ENCODE measurements at regions not wholly inside any gene's neighbourhood (a gene's known extent, or its start where the extent isn't known, plus 50 kb on each side); places are given as distances from the start of the nearest gene placed in this dataset.

- no peaks in the 10 kb centered on the region for H4K20me1 ChIP-seq (ENCODE audit: insufficient read depth)
- H3K36me3 ChIP-seq (ENCODE audit: low read depth) = no peaks in the 10 kb centered on the region
- peaks cover 9% of the 10 kb centered on the region for H3F3A ChIP-seq (ENCODE audit: insufficient read depth, low read depth)
- peaks cover 5% of the 10 kb centered on the region for H3K9me3 ChIP-seq (ENCODE audit: insufficient read depth, low read depth)
- DNase-seq = no peak
- ChIA-PET CTCF (no interaction called here), POLR2A (ENCODE audit: unreplicated experiment) (no interaction called here)
- no TSS peak for BruUV-seq (replicated peaks)
- H3K79me2 ChIP-seq (ENCODE audit: low read depth) = no peaks in the 10 kb centered on the region
- TF ChIP-seq EZH2 (IDR thresholded peaks at IDR 0.05; ENCODE audit: low read depth) = no peak
- TF ChIP-seq CTCF (conservative IDR thresholded peaks at IDR 0.05) = no peak
- no peak overlapping the region for H3K4me3 ChIP-seq
- H3K4me1 ChIP-seq (replicated peaks; ENCODE audit: insufficient read depth) = peaks cover 13% of the 10 kb centered on the region
- no peak overlapping the region for H2AFZ ChIP-seq
- H3K27ac ChIP-seq = no peak overlapping the region
- no peaks in the 10 kb centered on the region for H3K9me2 ChIP-seq (ENCODE audit: insufficient read depth)
- intact Hi-C loops (cut with micrococcal nuclease; ENCODE audit: unreplicated experiment) = no loop called here
- no peak overlapping the region for H3K4me2 ChIP-seq
- no peaks in the 10 kb centered on the region for H3K27me3 ChIP-seq (ENCODE audit: insufficient read depth, low read depth)
Measured at GRCh38 chr13:44807449-44808034, 181.7 kb downstream of the NUFIP1 start.

GRCh38 chr13:44806826-44807225, 182.4 kb downstream of the NUFIP1 start:
- no peaks in the 10 kb centered on the region for H3K79me2 ChIP-seq (ENCODE audit: low read depth)
- H3K4me3 ChIP-seq = no peak overlapping the region
- H3K36me3 ChIP-seq (ENCODE audit: low read depth) = no peaks in the 10 kb centered on the region
- H4K20me1 ChIP-seq (ENCODE audit: insufficient read depth) = no peaks in the 10 kb centered on the region
- H3K9me3 ChIP-seq (ENCODE audit: insufficient read depth, low read depth) = no peaks in the 10 kb centered on the region; the same call in 1 of the 2 replicates
- no peaks in the 10 kb centered on the region for H3K9me2 ChIP-seq (ENCODE audit: insufficient read depth)
- CTCF ChIA-PET = no interaction called here
- H3K27me3 ChIP-seq (ENCODE audit: insufficient read depth, low read depth) = no peaks in the 10 kb centered on the region
- POLR2A ChIA-PET (ENCODE audit: unreplicated experiment) = no interaction called here
- no peak overlapping the region for H3K27ac ChIP-seq
- no peak overlapping the region for H3K4me2 ChIP-seq
- BruUV-seq (replicated peaks) = no TSS peak
- intact Hi-C loops (cut with micrococcal nuclease; ENCODE audit: unreplicated experiment) = no loop called here
- TF ChIP-seq CTCF (conservative IDR thresholded peaks at IDR 0.05) = no peak
- no peak for TF ChIP-seq EZH2 (IDR thresholded peaks at IDR 0.05; ENCODE audit: low read depth)
- H3F3A ChIP-seq (ENCODE audit: insufficient read depth, low read depth) = peaks cover 9% of the 10 kb centered on the region
- DNase-seq = no peak
- peaks cover 20% of the 10 kb centered on the region for H3K4me1 ChIP-seq (replicated peaks; ENCODE audit: insufficient read depth)
- H2AFZ ChIP-seq = no peak overlapping the region

- Histone ChIP-seq H3K9me2 (ENCODE audit: insufficient read depth) (no peaks in the 10 kb centered on the region), H3K9me3 (ENCODE audit: insufficient read depth, low read depth) (no peaks in the 10 kb centered on the region; the same call in 1 of the 2 replicates), H3K27me3 (ENCODE audit: insufficient read depth, low read depth) (no peaks in the 10 kb centered on the region), H3K36me3 (ENCODE audit: low read depth) (no peaks in the 10 kb centered on the region), H3K4me3 (no peak overlapping the region), H3K4me1 (replicated peaks; ENCODE audit: insufficient read depth) (peaks cover 25% of the 10 kb centered on the region), H3F3A (ENCODE audit: insufficient read depth, low read depth) (peaks cover 9% of the 10 kb centered on the region), H3K27ac (no peak overlapping the region), H3K4me2 (no peak overlapping the region), H3K79me2 (ENCODE audit: low read depth) (no peaks in the 10 kb centered on the region), H2AFZ (no peak overlapping the region), H4K20me1 (ENCODE audit: insufficient read depth) (no peaks in the 10 kb centered on the region)
- DNase-seq = no peak
- TF ChIP-seq EZH2 (IDR thresholded peaks at IDR 0.05; ENCODE audit: low read depth) (no peak), CTCF (conservative IDR thresholded peaks at IDR 0.05) (no peak)
- ChIA-PET POLR2A (ENCODE audit: unreplicated experiment) (no interaction called here), CTCF (no interaction called here)
- BruUV-seq (replicated peaks) = no TSS peak
- intact Hi-C loops (cut with micrococcal nuclease; ENCODE audit: unreplicated experiment) = no loop called here
Measured at GRCh38 chr13:44805585-44805984, 183.7 kb downstream of the NUFIP1 start.
